ENCODE measurements at regions not wholly inside any gene's neighbourhood (a gene's known extent, or its start where the extent isn't known, plus 50 kb on each side); places are given as distances from the start of the nearest gene placed in this dataset.

DNA sequence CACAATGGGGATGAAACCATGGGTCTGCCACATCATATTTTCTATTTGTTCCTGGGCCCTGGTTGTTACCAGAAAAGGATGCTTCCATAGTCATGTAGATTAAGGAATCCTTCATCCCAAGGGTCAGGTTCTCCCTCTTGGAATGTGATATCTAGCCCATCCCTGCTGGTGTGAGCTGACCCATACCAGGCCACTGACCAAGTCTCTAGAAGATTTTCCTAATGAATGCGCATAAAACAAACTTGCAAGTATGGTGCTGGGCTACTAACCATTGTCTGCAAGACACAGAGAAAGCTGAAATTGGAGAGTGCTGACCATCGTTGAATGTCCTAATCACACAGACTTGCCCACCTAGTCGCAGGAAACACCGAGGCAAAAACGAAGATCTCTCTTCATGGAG lies 972.6 kb downstream of the EFNA5 start (continued):
- TF ChIP-seq, protein P1, sequence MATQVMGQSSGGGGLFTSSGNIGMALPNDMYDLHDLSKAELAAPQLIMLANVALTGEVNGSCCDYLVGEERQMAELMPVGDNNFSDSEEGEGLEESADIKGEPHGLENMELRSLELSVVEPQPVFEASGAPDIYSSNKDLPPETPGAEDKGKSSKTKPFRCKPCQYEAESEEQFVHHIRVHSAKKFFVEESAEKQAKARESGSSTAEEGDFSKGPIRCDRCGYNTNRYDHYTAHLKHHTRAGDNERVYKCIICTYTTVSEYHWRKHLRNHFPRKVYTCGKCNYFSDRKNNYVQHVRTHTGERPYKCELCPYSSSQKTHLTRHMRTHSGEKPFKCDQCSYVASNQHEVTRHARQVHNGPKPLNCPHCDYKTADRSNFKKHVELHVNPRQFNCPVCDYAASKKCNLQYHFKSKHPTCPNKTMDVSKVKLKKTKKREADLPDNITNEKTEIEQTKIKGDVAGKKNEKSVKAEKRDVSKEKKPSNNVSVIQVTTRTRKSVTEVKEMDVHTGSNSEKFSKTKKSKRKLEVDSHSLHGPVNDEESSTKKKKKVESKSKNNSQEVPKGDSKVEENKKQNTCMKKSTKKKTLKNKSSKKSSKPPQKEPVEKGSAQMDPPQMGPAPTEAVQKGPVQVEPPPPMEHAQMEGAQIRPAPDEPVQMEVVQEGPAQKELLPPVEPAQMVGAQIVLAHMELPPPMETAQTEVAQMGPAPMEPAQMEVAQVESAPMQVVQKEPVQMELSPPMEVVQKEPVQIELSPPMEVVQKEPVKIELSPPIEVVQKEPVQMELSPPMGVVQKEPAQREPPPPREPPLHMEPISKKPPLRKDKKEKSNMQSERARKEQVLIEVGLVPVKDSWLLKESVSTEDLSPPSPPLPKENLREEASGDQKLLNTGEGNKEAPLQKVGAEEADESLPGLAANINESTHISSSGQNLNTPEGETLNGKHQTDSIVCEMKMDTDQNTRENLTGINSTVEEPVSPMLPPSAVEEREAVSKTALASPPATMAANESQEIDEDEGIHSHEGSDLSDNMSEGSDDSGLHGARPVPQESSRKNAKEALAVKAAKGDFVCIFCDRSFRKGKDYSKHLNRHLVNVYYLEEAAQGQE (tag by site-specific recombination; IDR thresholded peaks at IDR 0.05): no peak
- TF ChIP-seq GFI1B (tag by site-specific recombination; IDR thresholded peaks at IDR 0.05): no peak
- no peak for TF ChIP-seq ZXDB (tag by site-specific recombination; IDR thresholded peaks at IDR 0.05)
- no peak for TF ChIP-seq ZNF19 (tag by site-specific recombination; IDR thresholded peaks at IDR 0.05; ENCODE audit: low read depth)
- TF ChIP-seq ZNF571 (tag by site-specific recombination; IDR thresholded peaks at IDR 0.05): no peak

DNA sequence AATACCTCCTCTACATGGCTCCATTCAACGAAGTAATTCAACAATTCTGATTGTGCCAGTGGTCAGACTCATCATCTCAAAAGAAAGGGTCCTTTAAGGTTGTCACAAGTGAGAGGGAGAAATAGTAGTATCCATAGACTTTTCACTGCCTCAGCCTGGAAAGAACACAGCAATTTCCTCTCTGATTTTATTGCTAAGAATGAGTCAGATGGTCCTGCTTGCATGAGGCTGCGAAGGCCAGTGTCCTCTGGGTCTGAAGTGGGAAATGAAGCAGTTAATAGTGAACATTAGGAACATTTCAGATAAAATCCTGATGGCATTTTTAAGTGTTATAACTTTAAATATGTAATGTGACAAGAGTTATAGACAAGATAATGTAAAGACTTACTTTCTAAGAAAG lies 979.0 kb downstream of the EFNA5 start:
- ChIA-PET POLR2A (no interaction called here), CTCF (interaction anchor here (0.6 kb wide), 1 partner anchor 181 kb away, joined by 4 read pairs; no protein-coding TSS in a partner anchor)
- H3K4me1 ChIP-seq (ENCODE audit: control insufficient read depth, insufficient read depth, low read length): no peaks in the 10 kb centered on the region

DNA sequence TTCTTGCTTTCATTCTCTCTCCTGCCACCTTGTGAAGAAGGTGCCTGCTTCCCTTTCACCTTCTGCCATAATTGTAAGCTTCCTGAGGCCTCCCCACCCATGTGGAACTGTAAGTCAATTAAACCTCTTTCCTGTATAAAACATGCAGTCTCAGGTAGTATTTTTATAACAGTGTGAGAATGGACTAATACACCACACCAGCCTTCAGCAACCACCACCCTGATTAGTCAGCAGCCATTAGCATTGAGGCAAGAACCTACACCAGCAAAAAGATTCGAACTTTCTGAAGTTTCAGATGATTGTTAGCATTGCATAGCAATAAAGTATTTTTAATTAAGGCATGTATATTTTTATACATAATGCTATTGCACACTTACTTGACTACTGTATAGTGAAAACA lies 980.2 kb downstream of the EFNA5 start:
- Histone ChIP-seq H3K4me1 (ENCODE audit: control insufficient read depth, insufficient read depth, low read length) (no peaks in the 10 kb centered on the region), H3K4me3 (ENCODE audit: low read depth, low read length) (no peak overlapping the region), H3K27ac (ENCODE audit: extremely low read depth, low read depth, low read length) (no peak overlapping the region), H3K9me3 (ENCODE audit: control insufficient read depth, insufficient read depth, low read depth, low read length) (no peaks in the 10 kb centered on the region), H3K36me3 (ENCODE audit: control insufficient read depth in 2 of 2, insufficient read depth in 1 of 2, low read length in 2 of 2) (no peaks in the 10 kb centered on the region)
- ChIA-PET CTCF (no interaction called here), POLR2A (no interaction called here)
- TF ChIP-seq, protein P2, sequence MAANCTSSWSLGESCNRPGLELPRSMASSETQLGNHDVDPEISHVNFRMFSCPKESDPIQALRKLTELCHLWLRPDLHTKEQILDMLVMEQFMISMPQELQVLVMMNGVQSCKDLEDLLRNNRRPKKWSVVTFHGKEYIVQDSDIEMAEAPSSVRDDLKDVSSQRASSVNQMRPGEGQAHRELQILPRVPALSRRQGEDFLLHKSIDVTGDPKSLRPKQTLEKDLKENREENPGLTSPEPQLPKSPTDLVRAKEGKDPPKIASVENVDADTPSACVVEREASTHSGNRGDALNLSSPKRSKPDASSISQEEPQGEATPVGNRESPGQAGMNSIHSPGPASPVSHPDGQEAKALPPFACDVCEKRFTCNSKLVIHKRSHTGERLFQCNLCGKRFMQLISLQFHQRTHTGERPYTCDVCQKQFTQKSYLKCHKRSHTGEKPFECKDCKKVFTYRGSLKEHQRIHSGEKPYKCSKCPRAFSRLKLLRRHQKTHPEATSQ (tag by site-specific recombination; IDR thresholded peaks at IDR 0.05): no peak
- TF ChIP-seq ZNF266 (tag by site-specific recombination; IDR thresholded peaks at IDR 0.05; ENCODE audit: low read depth) (no peak), ZNF626 (tag by site-specific recombination; IDR thresholded peaks at IDR 0.05) (no peak), MEIS1 (CRISPR knock-in tag; IDR thresholded peaks at IDR 0.05; ENCODE audit: borderline replicate concordance) (no peak), ZNF175 (tag by site-specific recombination; IDR thresholded peaks at IDR 0.05) (no peak), ZNF274 (IDR thresholded peaks at IDR 0.05; ENCODE audit: low read length) (no peak), ZNF274 (tag by site-specific recombination; IDR thresholded peaks at IDR 0.05; ENCODE audit: borderline replicate concordance) (no peak), ZNF677 (tag by site-specific recombination; IDR thresholded peaks at IDR 0.05) (no peak), ZNF654 (tag by site-specific recombination; IDR thresholded peaks at IDR 0.05; ENCODE audit: low read depth) (no peak), ZNF791 (tag by site-specific recombination; IDR thresholded peaks at IDR 0.05) (no peak), OVOL3 (tag by site-specific recombination; IDR thresholded peaks at IDR 0.05) (no peak), MZF1 (tag by site-specific recombination; IDR thresholded peaks at IDR 0.05; ENCODE audit: borderline replicate concordance) (no peak), ZNF423 (tag by site-specific recombination; IDR thresholded peaks at IDR 0.05) (no peak)
- TF ChIP-seq, protein P3, sequence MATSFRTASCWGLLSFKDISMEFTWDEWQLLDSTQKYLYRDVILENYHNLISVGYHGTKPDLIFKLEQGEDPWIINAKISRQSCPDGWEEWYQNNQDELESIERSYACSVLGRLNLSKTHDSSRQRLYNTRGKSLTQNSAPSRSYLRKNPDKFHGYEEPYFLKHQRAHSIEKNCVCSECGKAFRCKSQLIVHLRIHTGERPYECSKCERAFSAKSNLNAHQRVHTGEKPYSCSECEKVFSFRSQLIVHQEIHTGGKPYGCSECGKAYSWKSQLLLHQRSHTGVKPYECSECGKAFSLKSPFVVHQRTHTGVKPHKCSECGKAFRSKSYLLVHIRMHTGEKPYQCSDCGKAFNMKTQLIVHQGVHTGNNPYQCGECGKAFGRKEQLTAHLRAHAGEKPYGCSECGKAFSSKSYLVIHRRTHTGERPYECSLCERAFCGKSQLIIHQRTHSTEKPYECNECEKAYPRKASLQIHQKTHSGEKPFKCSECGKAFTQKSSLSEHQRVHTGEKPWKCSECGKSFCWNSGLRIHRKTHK (tag by site-specific recombination; IDR thresholded peaks at IDR 0.05): no peak

More for the DNA sequence above, 979.0 kb downstream of the EFNA5 start:
- TF ChIP-seq ZNF549 (tag by site-specific recombination; IDR thresholded peaks at IDR 0.05): no peak
- TF ChIP-seq, protein P4, sequence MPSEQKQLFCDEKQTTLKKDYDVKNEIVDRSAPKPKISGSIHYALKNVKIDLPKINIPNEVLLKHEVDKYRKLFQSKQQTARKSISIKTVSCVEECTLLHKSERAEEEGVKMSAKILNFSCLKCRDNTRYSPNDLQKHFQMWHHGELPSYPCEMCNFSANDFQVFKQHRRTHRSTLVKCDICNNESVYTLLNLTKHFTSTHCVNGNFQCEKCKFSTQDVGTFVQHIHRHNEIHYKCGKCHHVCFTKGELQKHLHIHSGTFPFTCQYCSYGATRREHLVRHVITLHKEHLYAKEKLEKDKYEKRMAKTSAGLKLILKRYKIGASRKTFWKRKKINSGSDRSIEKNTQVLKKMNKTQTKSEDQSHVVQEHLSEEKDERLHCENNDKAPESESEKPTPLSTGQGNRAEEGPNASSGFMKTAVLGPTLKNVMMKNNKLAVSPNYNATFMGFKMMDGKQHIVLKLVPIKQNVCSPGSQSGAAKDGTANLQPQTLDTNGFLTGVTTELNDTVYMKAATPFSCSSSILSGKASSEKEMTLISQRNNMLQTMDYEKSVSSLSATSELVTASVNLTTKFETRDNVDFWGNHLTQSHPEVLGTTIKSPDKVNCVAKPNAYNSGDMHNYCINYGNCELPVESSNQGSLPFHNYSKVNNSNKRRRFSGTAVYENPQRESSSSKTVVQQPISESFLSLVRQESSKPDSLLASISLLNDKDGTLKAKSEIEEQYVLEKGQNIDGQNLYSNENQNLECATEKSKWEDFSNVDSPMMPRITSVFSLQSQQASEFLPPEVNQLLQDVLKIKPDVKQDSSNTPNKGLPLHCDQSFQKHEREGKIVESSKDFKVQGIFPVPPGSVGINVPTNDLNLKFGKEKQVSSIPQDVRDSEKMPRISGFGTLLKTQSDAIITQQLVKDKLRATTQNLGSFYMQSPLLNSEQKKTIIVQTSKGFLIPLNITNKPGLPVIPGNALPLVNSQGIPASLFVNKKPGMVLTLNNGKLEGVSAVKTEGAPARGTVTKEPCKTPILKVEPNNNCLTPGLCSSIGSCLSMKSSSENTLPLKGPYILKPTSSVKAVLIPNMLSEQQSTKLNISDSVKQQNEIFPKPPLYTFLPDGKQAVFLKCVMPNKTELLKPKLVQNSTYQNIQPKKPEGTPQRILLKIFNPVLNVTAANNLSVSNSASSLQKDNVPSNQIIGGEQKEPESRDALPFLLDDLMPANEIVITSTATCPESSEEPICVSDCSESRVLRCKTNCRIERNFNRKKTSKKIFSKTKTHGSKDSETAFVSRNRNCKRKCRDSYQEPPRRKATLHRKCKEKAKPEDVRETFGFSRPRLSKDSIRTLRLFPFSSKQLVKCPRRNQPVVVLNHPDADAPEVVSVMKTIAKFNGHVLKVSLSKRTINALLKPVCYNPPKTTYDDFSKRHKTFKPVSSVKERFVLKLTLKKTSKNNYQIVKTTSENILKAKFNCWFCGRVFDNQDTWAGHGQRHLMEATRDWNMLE (tag by site-specific recombination; conservative IDR thresholded peaks at IDR 0.05; ENCODE audit: low read depth): no peak
- TF ChIP-seq ZNF121 (tag by site-specific recombination; IDR thresholded peaks at IDR 0.05): no peak
- no peaks in the 10 kb centered on the region for H3K9me3 ChIP-seq (ENCODE audit: control insufficient read depth, insufficient read depth, low read depth, low read length)
- H3K36me3 ChIP-seq (ENCODE audit: control insufficient read depth in 2 of 2, insufficient read depth in 1 of 2, low read length in 2 of 2): no peaks in the 10 kb centered on the region
- no peak overlapping the region for H3K27ac ChIP-seq (ENCODE audit: extremely low read depth, low read depth, low read length)
- H3K4me3 ChIP-seq (ENCODE audit: low read depth, low read length): no peak overlapping the region

All from HEK293 (cell line).